Keratinocyte (primary cell): ENCODE measurements at regions not wholly inside any gene's neighbourhood (a gene's known extent, or its start where the extent isn't known, plus 50 kb on each side); places are given as distances from the start of the nearest gene placed in this dataset.

Source experiments
- DNase-seq: peaks from one replicate; pipeline ENCODE4 v3.0.0-alpha.2; 2011; ENCODE audit warnings: low read depth, missing footprints, low spot score
- FAIRE-seq: peaks from 2 replicates; lab custom pipeline; 2011; peaks lifted over from hg19 to GRCh38; lab: Jason Lieb, UNC
- H2AFZ ChIP-seq: 2 replicates; pipeline ENCODE4 v1.6.0; 2012; ENCODE audit warnings: low read length, control low read depth, inconsistent platforms; ENCODE audit not compliant: control insufficient read depth
- H3K27ac ChIP-seq: 2 replicates; pipeline ENCODE4 v1.5.1; 2011; ENCODE audit warnings: low read length; ENCODE audit not compliant: control insufficient read depth, insufficient read depth
- H3K27me3 ChIP-seq: 3 replicates; pipeline ENCODE4 v1.6.0; 2011; ENCODE audit warnings: low read length; ENCODE audit not compliant: control insufficient read depth, insufficient read depth; ENCODE audit errors: extremely low read depth
- H3K36me3 ChIP-seq, 2 experiments: 2 replicates in 1 of 2; 3 replicates in 1 of 2; pipeline ENCODE4 v1.5.1; 2011; ENCODE audit warnings: low read length in 2 of 2, mild to moderate bottlenecking in 1 of 2; ENCODE audit not compliant: control insufficient read depth in 2 of 2, insufficient read depth in 2 of 2; ENCODE audit errors: extremely low read depth in 1 of 2
- H3K4me1 ChIP-seq: 3 replicates; pipeline ENCODE4 v1.5.1; 2011; ENCODE audit warnings: low read length; ENCODE audit not compliant: control insufficient read depth, insufficient read depth; ENCODE audit errors: extremely low read depth
- H3K4me2 ChIP-seq: 3 replicates; pipeline ENCODE4 v1.6.0; 2011; ENCODE audit warnings: low read depth, low read length; ENCODE audit not compliant: control insufficient read depth, insufficient read depth; ENCODE audit errors: extremely low read depth
- H3K4me3 ChIP-seq, 3 experiments: fragments of 200-600 bp in 1 of 3; sonication (generic) in 1 of 3; 2 replicates in 2 of 3; 3 replicates in 1 of 3; pipeline ENCODE4 v1.5.1; 2011 to 2016; ENCODE audit warnings: low read length in 3 of 3, mild to moderate bottlenecking in 3 of 3, control low read depth in 2 of 3, inconsistent platforms in 1 of 3, low read depth in 1 of 3, mixed read lengths in 1 of 3, mixed run types in 1 of 3, moderate library complexity in 1 of 3; ENCODE audit not compliant: control insufficient read depth in 2 of 3, insufficient read depth in 2 of 3; ENCODE audit errors: extremely low read depth in 1 of 3
- H3K79me2 ChIP-seq: 2 replicates; pipeline ENCODE4 v1.6.0; 2012; ENCODE audit warnings: low read length; ENCODE audit not compliant: control insufficient read depth, insufficient read depth
- H3K9ac ChIP-seq: 3 replicates; pipeline ENCODE4 v1.6.0; 2011; ENCODE audit warnings: low read length; ENCODE audit not compliant: control insufficient read depth, insufficient read depth; ENCODE audit errors: extremely low read depth
- H3K9me1 ChIP-seq: 3 replicates; pipeline ENCODE4 v1.6.0; 2011; ENCODE audit warnings: low read length; ENCODE audit not compliant: control insufficient read depth, insufficient read depth; ENCODE audit errors: extremely low read depth
- H3K9me3 ChIP-seq: 2 replicates; pipeline ENCODE4 v1.5.1; 2012; ENCODE audit warnings: low read depth, low read length; ENCODE audit not compliant: control insufficient read depth
- H4K20me1 ChIP-seq: 3 replicates; pipeline ENCODE4 v1.6.0; 2011; ENCODE audit warnings: low read length; ENCODE audit not compliant: control insufficient read depth, insufficient read depth; ENCODE audit errors: extremely low read depth
- EZH2 ChIP-seq: IDR thresholded peaks from one replicate; pipeline ENCODE4 v1.6.1; 2012; ENCODE audit warnings: inconsistent platforms, mild to moderate bottlenecking, low read length, moderate library complexity
- dilution Hi-C: fragments of 300-500 bp; cut with MboI; formaldehyde crosslinking; loops from one replicate; pipeline ENCODE4 v1.7.0; 2020; ENCODE audit warnings: low sequenced_read_pairs; ENCODE audit not compliant: extremely low pct_ligation_motif_present
- TF ChIP-seq, protein P1 (sequence below), 3 experiments: IDR thresholded peaks in 1 of 3; conservative IDR thresholded peaks in 1 of 3; optimal IDR thresholded peaks in 1 of 3; 2 replicates in 2 of 3; 3 replicates in 1 of 3; pipeline versions ENCODE3 to v1.5.1; 2011; ENCODE audit warnings: low read length in 3 of 3, mild to moderate bottlenecking in 3 of 3, moderate library complexity in 2 of 3, control low read depth in 1 of 3, inconsistent platforms in 1 of 3; ENCODE audit not compliant: insufficient read depth in 2 of 3; ENCODE audit errors: extremely low read depth in 1 of 3

DNA sequence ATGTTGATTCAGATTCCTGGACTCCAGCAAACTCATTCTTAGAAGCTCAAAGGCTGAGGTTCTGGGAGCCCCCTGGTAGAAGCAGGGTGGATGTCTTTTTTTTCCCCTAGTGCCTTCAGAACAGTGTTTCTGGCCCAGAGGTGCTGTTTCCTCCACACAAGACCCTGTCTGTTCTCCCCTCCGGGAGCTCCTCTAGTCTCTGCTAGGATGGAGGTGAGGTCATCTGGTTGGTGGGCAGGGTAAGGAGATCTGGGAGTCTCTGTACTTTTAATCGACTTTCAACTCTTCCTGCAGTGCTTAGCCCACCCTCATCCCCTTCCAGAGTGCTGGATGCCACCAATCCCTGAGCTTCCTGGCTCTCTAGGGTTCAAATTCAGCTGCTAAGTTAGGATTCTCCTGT, 192.0 kb downstream of the SH3BP4 start:
- Histone ChIP-seq H3K27ac (no peak overlapping the region), H3K4me1 (no peaks in the 10 kb centered on the region), H3K27me3 (peaks cover 18% of the 10 kb centered on the region), H3K4me3 (no peak overlapping the region), H2AFZ (no peak overlapping the region), H3K9me3 (no peaks in the 10 kb centered on the region), H3K9me1 (no peaks in the 10 kb centered on the region), H3K79me2 (no peaks in the 10 kb centered on the region), H3K36me3 (no peaks in the 10 kb centered on the region), H4K20me1 (no peaks in the 10 kb centered on the region), H3K9ac (no peak overlapping the region), H3K4me2 (no peak overlapping the region)
- dilution Hi-C loops, result no loop called here
- FAIRE-seq (no peak), DNase-seq (no peak)
- TF ChIP-seq, protein P1, sequence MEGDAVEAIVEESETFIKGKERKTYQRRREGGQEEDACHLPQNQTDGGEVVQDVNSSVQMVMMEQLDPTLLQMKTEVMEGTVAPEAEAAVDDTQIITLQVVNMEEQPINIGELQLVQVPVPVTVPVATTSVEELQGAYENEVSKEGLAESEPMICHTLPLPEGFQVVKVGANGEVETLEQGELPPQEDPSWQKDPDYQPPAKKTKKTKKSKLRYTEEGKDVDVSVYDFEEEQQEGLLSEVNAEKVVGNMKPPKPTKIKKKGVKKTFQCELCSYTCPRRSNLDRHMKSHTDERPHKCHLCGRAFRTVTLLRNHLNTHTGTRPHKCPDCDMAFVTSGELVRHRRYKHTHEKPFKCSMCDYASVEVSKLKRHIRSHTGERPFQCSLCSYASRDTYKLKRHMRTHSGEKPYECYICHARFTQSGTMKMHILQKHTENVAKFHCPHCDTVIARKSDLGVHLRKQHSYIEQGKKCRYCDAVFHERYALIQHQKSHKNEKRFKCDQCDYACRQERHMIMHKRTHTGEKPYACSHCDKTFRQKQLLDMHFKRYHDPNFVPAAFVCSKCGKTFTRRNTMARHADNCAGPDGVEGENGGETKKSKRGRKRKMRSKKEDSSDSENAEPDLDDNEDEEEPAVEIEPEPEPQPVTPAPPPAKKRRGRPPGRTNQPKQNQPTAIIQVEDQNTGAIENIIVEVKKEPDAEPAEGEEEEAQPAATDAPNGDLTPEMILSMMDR (optimal IDR thresholded peaks at IDR 0.05 in 1 of 3, IDR thresholded peaks at IDR 0.05 in 1 of 3, conservative IDR thresholded peaks at IDR 0.05 in 1 of 3; ENCODE audit: extremely low read depth in 1 of 3, insufficient read depth in 2 of 3, low read length in 3 of 3), result no peak
- no peak for TF ChIP-seq EZH2

DNA sequence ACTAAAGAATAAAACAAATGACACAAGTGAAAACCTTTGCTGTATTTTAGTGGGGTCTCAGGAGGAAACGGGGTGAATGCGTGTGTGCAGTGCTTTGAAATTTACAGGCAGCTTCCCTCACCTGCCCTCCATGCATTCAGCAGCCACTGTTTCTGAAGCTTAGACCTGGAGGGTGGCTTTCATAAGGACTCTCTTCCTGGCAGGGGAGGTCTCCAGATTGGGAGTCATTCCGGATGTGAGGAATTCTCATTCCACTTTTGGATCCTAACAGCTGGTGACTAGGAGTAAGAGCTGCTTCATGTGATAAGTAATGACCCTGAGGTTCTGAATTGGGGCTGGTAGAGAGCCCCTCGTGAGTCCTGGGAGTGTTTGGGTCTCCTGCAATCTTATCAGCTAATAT, 192.5 kb downstream of the SH3BP4 start:
- Histone ChIP-seq H3K27me3 (peaks cover 18% of the 10 kb centered on the region), H3K4me1 (no peaks in the 10 kb centered on the region), H3K9me1 (no peaks in the 10 kb centered on the region), H2AFZ (no peak overlapping the region), H3K79me2 (no peaks in the 10 kb centered on the region), H3K36me3 (no peaks in the 10 kb centered on the region), H3K9ac (no peak overlapping the region), H4K20me1 (no peaks in the 10 kb centered on the region), H3K4me2 (no peak overlapping the region), H3K27ac (no peak overlapping the region), H3K4me3 (no peak overlapping the region), H3K9me3 (no peaks in the 10 kb centered on the region)
- no peak for DNase-seq
- no peak for TF ChIP-seq EZH2
- no peak for FAIRE-seq
- dilution Hi-C loops, result no loop called here

DNA sequence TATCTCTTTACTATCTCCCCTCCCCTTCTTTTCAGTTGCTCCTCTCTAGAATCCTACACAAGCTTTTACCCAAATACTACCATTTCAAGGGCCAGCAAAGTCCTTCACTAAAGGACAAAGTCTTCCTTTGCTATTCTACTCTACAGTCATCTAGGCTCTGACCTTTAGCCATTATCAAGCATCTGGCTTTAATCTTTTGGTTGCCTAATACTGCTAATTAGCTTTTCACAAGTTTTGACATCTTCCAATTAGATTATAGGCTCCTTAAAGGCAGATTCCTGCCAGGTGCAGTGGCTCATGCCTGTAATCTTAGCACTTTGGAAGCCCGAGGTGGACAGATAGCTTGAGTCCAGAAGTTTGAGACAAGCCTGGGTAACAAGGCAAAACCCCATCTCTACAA, 194.4 kb downstream of the SH3BP4 start:
- no peak for DNase-seq

More for the DNA sequence above, 194.4 kb downstream of the SH3BP4 start:
- Histone ChIP-seq H3K27me3 (peaks cover 10% of the 10 kb centered on the region), H3K79me2 (no peaks in the 10 kb centered on the region), H3K4me1 (no peaks in the 10 kb centered on the region), H4K20me1 (no peaks in the 10 kb centered on the region), H3K9me3 (no peaks in the 10 kb centered on the region), H3K36me3 (no peaks in the 10 kb centered on the region), H3K4me2 (no peak overlapping the region), H3K9me1 (no peaks in the 10 kb centered on the region), H3K9ac (no peak overlapping the region), H2AFZ (no peak overlapping the region), H3K4me3 (no peak overlapping the region), H3K27ac (no peak overlapping the region)
- dilution Hi-C loops, result no loop called here
- FAIRE-seq, result no peak
- no peak for TF ChIP-seq EZH2
- TF ChIP-seq, protein P1 (optimal IDR thresholded peaks at IDR 0.05 in 1 of 3, IDR thresholded peaks at IDR 0.05 in 1 of 3, conservative IDR thresholded peaks at IDR 0.05 in 1 of 3; ENCODE audit: extremely low read depth in 1 of 3, insufficient read depth in 2 of 3, low read length in 3 of 3), result no peak
